ENCODE measurements at regions not wholly inside any gene's neighbourhood (a gene's known extent, or its start where the extent isn't known, plus 50 kb on each side); places are given as distances from the start of the nearest gene placed in this dataset.
"Not testable (repeated sequence)": the region's sequence is repeated elsewhere in the genome, so short reads cannot be mapped to it uniquely, and the experiment has no call there.

DNA sequence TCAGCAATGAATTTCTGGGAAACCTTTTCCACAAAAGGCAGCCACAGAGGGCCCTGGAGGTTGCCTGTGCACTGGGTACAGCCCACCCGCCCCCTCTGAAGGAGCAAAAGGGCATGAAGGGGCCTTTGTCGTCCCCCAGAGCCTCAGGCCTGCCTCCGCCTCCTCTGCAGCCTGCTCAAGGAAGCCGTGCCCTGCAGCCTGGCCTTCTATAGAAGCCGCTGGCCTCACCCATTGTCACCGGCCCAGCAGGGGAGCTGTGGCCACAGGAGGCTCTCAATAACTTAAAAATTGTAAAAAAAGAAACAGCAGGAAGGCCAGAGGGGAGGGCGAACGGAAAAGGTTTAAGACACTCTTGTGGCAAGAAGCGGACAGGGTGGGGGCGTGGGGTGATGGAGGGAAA lies 213.3 kb downstream of the IRX2 start:
- no peak for TF ChIP-seq CTCF (IDR thresholded peaks at IDR 0.05; ENCODE audit: extremely low read depth, missing control alignments)
- no peak for DNase-seq (ENCODE audit: low spot score)

- no peak for TF ChIP-seq CTCF (IDR thresholded peaks at IDR 0.05; ENCODE audit: extremely low read depth, missing control alignments)
These were observed 213.9 kb downstream of the IRX2 start for GRCh38 chr5:2537378-2538145.

DNA sequence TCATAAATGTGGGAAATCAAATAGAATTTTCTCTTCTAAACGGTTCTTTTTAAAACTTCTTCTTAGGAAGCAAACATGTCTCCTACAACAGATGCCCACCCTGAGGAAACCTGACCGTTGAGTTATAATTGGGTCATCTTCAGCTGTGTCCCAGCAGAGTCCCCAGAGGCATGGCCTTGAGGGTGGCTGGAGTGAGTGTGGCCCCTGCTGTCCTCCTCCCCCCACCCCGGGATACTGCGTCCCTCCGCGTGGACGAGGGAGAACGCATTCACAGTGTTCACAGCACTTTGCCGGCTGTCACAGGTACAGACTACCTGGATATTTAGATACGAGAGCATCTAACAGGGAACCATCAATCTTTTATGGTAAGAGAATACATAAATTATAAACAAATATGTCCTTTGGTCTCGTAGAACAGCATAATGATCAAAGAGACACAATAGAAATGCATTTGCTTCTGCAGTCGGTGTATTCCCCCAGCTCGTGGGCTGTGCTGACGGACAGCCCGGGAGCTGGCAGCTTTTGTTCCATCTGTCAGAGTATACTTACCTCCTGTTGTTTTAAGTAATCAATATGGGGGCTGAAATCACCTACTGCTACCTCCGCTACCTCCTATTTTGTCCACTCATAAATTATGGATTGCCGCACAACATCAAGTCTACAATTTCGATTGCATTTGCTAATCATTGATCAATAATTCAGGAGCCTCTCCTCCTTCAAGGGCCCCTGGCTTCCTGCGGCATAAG lies 214.7 kb downstream of the IRX2 start:
- TF ChIP-seq CTCF (IDR thresholded peaks at IDR 0.05; ENCODE audit: extremely low read depth, missing control alignments): no peak
- no peak for DNase-seq (ENCODE audit: low spot score)

More at GRCh38 chr5:2537378-2538145, 213.9 kb downstream of the IRX2 start:
- DNase-seq (ENCODE audit: low spot score): no peak

GRCh38 chr5:2534970-2535369 lies 216.5 kb downstream of the IRX2 start:
- TF ChIP-seq CTCF (IDR thresholded peaks at IDR 0.05; ENCODE audit: extremely low read depth, missing control alignments): no peak
- no peak for DNase-seq (ENCODE audit: low spot score)

- no peak for DNase-seq (ENCODE audit: low spot score)
- no peak for TF ChIP-seq CTCF (IDR thresholded peaks at IDR 0.05; ENCODE audit: extremely low read depth, missing control alignments)
These were observed 217.2 kb downstream of the IRX2 start for GRCh38 chr5:2534251-2534650.

GRCh38 chr5:2533848-2534247 lies 217.6 kb downstream of the IRX2 start:
- not testable (repeated sequence) for DNase-seq (ENCODE audit: low spot score)

- TF ChIP-seq CTCF (IDR thresholded peaks at IDR 0.05; ENCODE audit: extremely low read depth, missing control alignments): no peak
- no peak for DNase-seq (ENCODE audit: low spot score)
These were observed 218.7 kb downstream of the IRX2 start for GRCh38 chr5:2532809-2533208.

Data from GM20000 (cell line).